KMS-11 (cell line): ENCODE measurements at regions not wholly inside any gene's neighbourhood (a gene's known extent, or its start where the extent isn't known, plus 50 kb on each side); places are given as distances from the start of the nearest gene placed in this dataset.

Experiments used
- H2AFZ ChIP-seq: fragments of 200-600 bp; sonication (generic); 2 replicates; pipeline ENCODE4 v1.6.1; 2016; ENCODE audit warnings: antibody characterized with exemption, mixed run types, low read depth
- H3K27ac ChIP-seq: fragments of 200-600 bp; sonication (generic); 2 replicates; pipeline ENCODE4 v1.6.1; 2016; ENCODE audit warnings: mild to moderate bottlenecking, mixed run types
- H3K27me3 ChIP-seq: fragments of 200-600 bp; sonication (generic); 2 replicates; pipeline ENCODE4 v1.6.1; 2017; ENCODE audit warnings: mild to moderate bottlenecking, low read depth, mixed run types, moderate library complexity; ENCODE audit not compliant: insufficient read depth
- H3K36me3 ChIP-seq: fragments of 200-600 bp; sonication (generic); 2 replicates; pipeline ENCODE4 v1.6.1; 2017; ENCODE audit warnings: mild to moderate bottlenecking, mixed run types; ENCODE audit not compliant: insufficient read depth
- H3K4me1 ChIP-seq: fragments of 200-600 bp; sonication (generic); 2 replicates; pipeline ENCODE4 v1.6.1; 2016; ENCODE audit warnings: mild to moderate bottlenecking, low read depth, mixed run types; ENCODE audit not compliant: poor library complexity, severe bottlenecking
- H3K4me2 ChIP-seq: fragments of 200-600 bp; sonication (generic); 2 replicates; pipeline ENCODE4 v1.7.0; 2016; ENCODE audit warnings: mild to moderate bottlenecking, mixed run types
- H3K4me3 ChIP-seq: fragments of 200-600 bp; sonication (generic); IDR thresholded peaks from 2 replicates; pipeline ENCODE4 v1.6.1; 2017; ENCODE audit warnings: low read depth, low read length, mixed read lengths; ENCODE audit not compliant: insufficient read depth
- H3K79me2 ChIP-seq: fragments of 200-600 bp; sonication (generic); 2 replicates; pipeline ENCODE4 v1.6.1; 2016; ENCODE audit warnings: low read depth, mixed run types; ENCODE audit not compliant: insufficient read depth
- H3K9ac ChIP-seq: fragments of 200-600 bp; sonication (generic); 2 replicates; pipeline ENCODE4 v1.6.1; 2016; ENCODE audit warnings: mild to moderate bottlenecking, mixed run types
- H4K20me1 ChIP-seq: fragments of 200-600 bp; sonication (generic); 2 replicates; pipeline ENCODE4 v1.6.1; 2016; ENCODE audit warnings: mild to moderate bottlenecking, mixed run types; ENCODE audit not compliant: insufficient read depth
- CTCF ChIP-seq: fragments of 200-600 bp; sonication (generic); conservative IDR thresholded peaks from 2 replicates; pipeline ENCODE4 v1.6.1; 2017; ENCODE audit warnings: low read depth, mild to moderate bottlenecking, antibody characterized with exemption, low read length, moderate library complexity, mixed read lengths

DNA sequence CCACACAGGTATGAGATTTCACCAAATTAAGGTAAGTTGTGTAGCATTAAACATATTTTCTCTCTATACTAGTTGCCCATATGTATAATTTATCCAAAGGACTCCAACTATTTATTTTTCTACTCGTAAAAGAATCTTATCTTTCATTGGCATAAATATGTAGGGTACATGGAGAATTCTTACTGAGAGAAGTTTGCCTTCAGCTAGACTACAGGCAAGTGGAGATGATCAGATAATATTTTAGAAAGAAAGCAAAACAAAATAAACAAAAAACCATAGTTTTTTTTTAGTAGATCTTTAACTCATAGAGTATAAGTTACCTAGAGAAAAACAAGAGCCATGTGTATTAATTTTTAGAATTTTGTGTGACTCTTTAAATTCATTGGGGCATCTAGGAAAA is 743.1 kb upstream of the ARRDC3 start:
- TF ChIP-seq CTCF, result no peak
- Histone ChIP-seq H3K4me1 (no peaks in the 10 kb centered on the region), H3K9ac (no peak overlapping the region), H3K27ac (no peak overlapping the region), H3K4me3 (no peak overlapping the region), H3K36me3 (no peaks in the 10 kb centered on the region), H4K20me1 (no peaks in the 10 kb centered on the region), H3K4me2 (no peak overlapping the region), H3K27me3 (no peaks in the 10 kb centered on the region), H2AFZ (no peak overlapping the region), H3K79me2 (no peaks in the 10 kb centered on the region)

- Histone ChIP-seq H3K4me1 (no peaks in the 10 kb centered on the region), H3K27me3 (no peaks in the 10 kb centered on the region), H3K9ac (no peak overlapping the region), H3K4me3 (no peak overlapping the region), H4K20me1 (no peaks in the 10 kb centered on the region), H3K79me2 (no peaks in the 10 kb centered on the region), H2AFZ (no peak overlapping the region), H3K27ac (no peak overlapping the region), H3K36me3 (no peaks in the 10 kb centered on the region), H3K4me2 (no peak overlapping the region)
- TF ChIP-seq CTCF, result no peak
Measured at GRCh38 chr5:92119110-92119509, 736.0 kb upstream of the ARRDC3 start.

GRCh38 chr5:92106808-92107207 is 723.7 kb upstream of the ARRDC3 start:
- Histone ChIP-seq H3K36me3 (no peaks in the 10 kb centered on the region), H3K79me2 (no peaks in the 10 kb centered on the region), H3K9ac (no peak overlapping the region), H4K20me1 (no peaks in the 10 kb centered on the region), H3K27ac (no peak overlapping the region), H3K4me1 (no peaks in the 10 kb centered on the region), H3K4me3 (no peak overlapping the region), H2AFZ (no peak overlapping the region), H3K27me3 (no peaks in the 10 kb centered on the region), H3K4me2 (no peak overlapping the region)
- no peak for TF ChIP-seq CTCF

- no peaks in the 10 kb centered on the region for H3K4me1 ChIP-seq
- H3K79me2 ChIP-seq, result no peaks in the 10 kb centered on the region
- H3K36me3 ChIP-seq, result no peaks in the 10 kb centered on the region
- H3K27me3 ChIP-seq, result no peaks in the 10 kb centered on the region
- H4K20me1 ChIP-seq, result no peaks in the 10 kb centered on the region
- no peak overlapping the region for H3K4me2 ChIP-seq
- no peak for TF ChIP-seq CTCF
- no peak overlapping the region for H2AFZ ChIP-seq
- H3K27ac ChIP-seq, result no peak overlapping the region
- no peak overlapping the region for H3K4me3 ChIP-seq
- no peak overlapping the region for H3K9ac ChIP-seq
Measured at GRCh38 chr5:92104126-92104525, 721.0 kb upstream of the ARRDC3 start.

GRCh38 chr5:92102313-92102712 is 719.2 kb upstream of the ARRDC3 start:
- no peak overlapping the region for H3K9ac ChIP-seq
- no peak overlapping the region for H3K4me2 ChIP-seq
- H4K20me1 ChIP-seq, result no peaks in the 10 kb centered on the region
- H3K4me1 ChIP-seq, result no peaks in the 10 kb centered on the region
- no peak overlapping the region for H2AFZ ChIP-seq
- no peak overlapping the region for H3K4me3 ChIP-seq
- H3K36me3 ChIP-seq, result no peaks in the 10 kb centered on the region
- TF ChIP-seq CTCF, result no peak
- no peaks in the 10 kb centered on the region for H3K79me2 ChIP-seq
- no peak overlapping the region for H3K27ac ChIP-seq
- H3K27me3 ChIP-seq, result no peaks in the 10 kb centered on the region
